HG03432 (cell line): ENCODE measurements at regions not wholly inside any gene's neighbourhood (a gene's known extent, or its start where the extent isn't known, plus 50 kb on each side); places are given as distances from the start of the nearest gene placed in this dataset.

Source experiments
- ATAC-seq: cut with Tn5 transposase; IDR thresholded peaks from one replicate; pipeline ENCODE4 v1.9.1; 2021; ENCODE audit warnings: mild to moderate bottlenecking, moderate library complexity; ENCODE audit not compliant: unreplicated experiment

DNA sequence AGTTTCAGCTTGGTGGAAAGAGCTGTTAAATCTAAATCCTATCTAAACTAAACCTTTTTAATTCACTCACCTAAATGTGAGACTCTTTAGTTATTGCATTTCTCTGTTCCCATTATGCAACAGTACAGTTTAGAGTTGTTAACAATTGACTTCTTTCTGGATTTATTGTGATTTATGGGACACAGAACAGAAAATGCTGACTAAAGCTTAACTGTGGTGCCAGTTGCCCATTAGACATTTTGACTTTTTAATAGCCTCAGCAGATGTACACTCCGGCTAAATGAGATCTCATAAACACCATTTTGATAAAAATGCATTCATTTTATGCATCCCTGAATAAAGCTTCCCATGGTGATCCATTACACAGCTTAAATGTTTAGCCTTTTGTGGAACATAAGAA is 356.6 kb downstream of the CASP12 start:
- ATAC-seq = no peak

DNA sequence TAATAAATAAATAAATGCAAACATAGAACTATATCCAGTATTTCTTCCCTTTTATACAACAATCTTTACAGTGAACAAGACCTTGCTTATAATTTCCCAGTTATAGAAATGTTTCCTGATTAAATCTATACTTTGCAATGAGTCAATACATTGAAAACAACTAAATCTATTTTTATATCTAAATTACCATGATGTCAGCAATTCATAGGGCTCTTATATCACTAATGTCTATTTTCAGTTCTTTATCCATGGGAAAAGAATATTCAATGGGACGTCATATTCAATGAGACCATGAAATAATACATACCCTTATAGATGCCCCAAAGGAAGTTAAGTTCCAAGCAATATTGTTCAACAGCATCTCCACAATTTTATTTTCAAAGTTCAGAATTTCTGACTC is 359.9 kb downstream of the CASP12 start:
- no peak for ATAC-seq

GRCh38 chr11:104534278-104534677 is 364.0 kb downstream of the CASP12 start:
- ATAC-seq = no peak

DNA sequence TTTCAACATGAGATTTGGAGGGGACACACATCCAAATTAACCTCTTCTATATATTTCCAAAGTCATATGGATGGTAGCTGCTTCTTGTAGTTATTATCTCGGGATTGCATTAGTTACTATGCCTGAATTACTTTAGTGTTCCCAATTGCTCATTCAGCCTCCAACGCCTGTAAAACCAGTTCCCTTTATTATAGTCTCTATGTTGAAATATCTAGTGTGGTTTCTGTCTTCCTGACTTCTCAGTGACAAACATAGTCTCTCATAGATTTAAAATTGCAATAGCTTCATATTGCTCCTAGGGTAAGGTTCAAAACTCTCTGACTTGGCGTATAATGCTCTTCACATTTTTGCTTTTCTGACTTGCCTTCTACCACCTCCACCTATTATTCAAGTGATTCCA is 366.4 kb downstream of the CASP12 start:
- no peak for ATAC-seq

- no peak for ATAC-seq
Measured at GRCh38 chr11:104531075-104531474, 367.1 kb upstream of the PDGFD start.

DNA sequence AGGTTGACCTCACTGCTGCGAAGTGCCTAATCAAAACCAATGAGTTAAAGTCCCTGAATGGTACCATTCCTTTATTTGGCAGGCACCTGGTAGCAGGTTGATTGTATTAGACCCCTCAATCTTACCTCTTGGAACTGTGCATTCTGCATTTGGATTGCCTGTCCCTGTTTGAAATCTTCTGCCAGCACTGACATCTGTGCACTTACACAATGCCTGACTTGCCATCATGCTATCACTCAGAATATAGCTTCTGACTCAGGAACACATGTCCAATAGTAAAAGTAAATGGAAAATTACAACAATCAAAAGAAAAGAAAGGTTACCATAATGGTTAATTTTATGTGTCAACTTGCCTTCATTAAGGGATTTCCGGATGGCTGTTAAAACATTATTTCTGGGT is 366.0 kb upstream of the PDGFD start:
- ATAC-seq = no peak

- no peak for ATAC-seq
Measured at GRCh38 chr11:104529213-104529612, 365.3 kb upstream of the PDGFD start.

DNA sequence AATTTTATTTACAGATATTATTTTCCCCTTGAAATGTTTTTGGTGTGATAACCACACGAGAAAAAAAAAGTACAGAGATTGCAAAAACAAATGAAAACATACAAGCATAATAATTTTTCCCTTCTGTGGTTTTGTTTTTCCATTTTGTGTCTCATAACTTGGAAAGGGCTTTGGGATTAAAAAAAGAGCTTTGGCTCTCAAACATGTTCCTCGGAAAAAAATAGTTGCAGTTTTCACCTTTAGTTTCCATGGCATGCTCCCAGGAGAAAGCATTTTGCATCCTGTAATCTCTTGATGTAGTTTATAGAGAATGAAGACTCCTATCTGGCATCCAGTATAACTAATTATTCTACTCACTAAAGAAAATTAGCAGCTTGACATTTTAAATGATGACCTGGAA is 362.1 kb upstream of the PDGFD start:
- no peak for ATAC-seq

DNA sequence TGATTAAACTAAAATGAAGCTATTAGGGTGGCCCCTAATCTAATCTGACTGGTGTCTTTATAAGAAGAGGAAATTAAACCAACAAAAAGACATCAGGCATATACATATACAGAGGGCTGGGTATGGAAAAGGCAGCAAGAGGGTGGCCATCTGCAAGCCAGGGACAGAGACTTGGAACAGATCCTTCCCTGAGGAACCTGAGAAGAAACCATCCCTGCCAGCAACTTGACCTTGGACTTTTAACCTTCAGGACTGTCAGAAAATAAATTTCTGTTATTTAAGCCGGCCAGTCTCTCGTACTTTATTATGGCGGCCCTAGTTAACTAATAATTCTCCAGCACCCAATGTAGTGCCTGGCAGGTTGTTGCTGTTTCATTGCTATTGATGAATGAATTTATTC is 361.5 kb upstream of the PDGFD start:
- ATAC-seq = no peak

GRCh38 chr11:104524254-104524653 is 360.3 kb upstream of the PDGFD start:
- no peak for ATAC-seq

GRCh38 chr11:104523611-104524010 is 359.7 kb upstream of the PDGFD start:
- ATAC-seq = no peak

GRCh38 chr11:104522650-104523049 is 358.7 kb upstream of the PDGFD start:
- ATAC-seq = no peak

- ATAC-seq = no peak
Measured at GRCh38 chr11:104522123-104522522, 358.2 kb upstream of the PDGFD start.

DNA sequence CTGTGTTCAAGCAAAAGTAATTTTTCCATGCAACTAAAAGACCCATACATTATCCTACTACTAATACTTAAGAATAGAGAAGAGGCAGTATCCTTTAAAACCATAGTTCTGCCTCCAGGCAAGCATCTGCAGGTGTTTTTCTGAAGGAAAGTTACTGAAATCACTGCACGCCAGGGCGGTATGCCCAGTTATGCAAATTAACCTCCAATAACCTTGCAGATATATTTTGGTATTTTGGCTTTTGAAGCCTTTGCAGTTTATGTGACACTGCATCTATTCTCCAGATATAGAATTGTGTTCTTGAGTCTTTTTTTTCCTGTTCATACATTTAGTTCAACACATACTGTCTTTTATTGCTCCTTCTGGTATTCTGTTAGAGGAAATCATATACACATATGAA is 346.2 kb upstream of the PDGFD start:
- no peak for ATAC-seq

- ATAC-seq = no peak
Measured at GRCh38 chr11:104490182-104490581, 326.2 kb upstream of the PDGFD start.

GRCh38 chr11:104488561-104488960 is 324.6 kb upstream of the PDGFD start:
- ATAC-seq = no peak

GRCh38 chr11:104487046-104487806 is 323.3 kb upstream of the PDGFD start:
- ATAC-seq = no peak

- ATAC-seq = no peak
Measured at GRCh38 chr11:104484804-104485554, 321.0 kb upstream of the PDGFD start.

- ATAC-seq = no peak
Measured at GRCh38 chr11:104476898-104477297, 313.0 kb upstream of the PDGFD start.

DNA sequence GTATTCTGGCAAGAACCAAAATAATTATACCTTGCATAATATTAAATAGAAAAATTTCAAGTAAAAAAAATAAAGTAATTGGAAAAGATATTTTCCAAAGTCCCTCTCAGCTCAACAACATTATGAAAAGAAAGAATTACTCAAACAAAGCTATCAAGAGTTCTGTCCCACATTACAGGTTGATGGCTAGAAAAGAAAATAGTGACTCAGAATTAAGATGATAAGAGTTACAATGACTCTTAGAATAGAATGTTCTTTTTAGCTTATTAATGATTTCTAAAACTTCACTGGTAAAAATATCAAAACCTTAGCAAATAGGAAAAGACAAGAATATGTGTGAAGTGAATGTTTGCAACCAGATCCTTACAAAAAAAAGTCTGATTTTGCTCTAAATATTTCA is 312.5 kb upstream of the PDGFD start:
- ATAC-seq = no peak

- ATAC-seq = no peak
Measured at GRCh38 chr11:104467404-104467803, 303.5 kb upstream of the PDGFD start.

DNA sequence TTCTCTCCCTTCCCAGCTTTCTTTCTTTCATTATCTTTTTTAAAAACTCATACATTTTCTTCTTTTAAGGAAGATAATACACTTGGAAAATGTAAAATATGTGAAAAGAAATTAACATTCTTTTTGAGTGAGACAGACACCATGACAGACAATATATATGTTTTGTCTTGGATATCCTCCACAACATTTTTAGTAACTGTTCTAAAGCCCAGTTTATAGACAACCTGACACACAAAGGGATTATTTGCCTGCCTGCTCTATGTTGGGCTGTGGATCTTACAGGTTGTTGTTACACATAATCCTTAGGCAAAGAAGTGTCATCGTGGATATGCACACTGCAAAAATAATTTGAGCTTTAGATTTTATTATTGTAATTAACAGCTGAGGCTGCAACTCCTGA is 301.4 kb upstream of the PDGFD start:
- ATAC-seq = no peak

DNA sequence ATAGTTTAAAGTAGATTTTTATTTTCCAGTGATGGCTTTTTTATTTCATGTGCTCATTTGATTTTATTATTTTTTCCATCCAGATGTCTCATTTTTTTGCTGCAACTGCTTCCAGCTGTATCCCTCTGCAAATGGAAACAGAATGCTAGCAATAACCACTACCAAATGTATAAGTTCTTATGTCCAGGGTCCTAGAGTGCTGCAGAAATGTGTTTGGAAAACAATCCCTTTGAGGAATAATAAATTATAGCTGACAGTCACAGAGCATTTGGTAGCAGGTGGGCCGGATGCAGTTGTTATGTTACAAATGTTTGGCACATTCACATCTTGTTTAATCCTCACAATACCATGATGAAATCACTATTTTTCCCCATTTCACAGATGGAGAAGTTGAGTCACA is 300.7 kb upstream of the PDGFD start:
- no peak for ATAC-seq
